HG02642 (cell line): ENCODE measurements at regions not wholly inside any gene's neighbourhood (a gene's known extent, or its start where the extent isn't known, plus 50 kb on each side); places are given as distances from the start of the nearest gene placed in this dataset.

ENCODE experiments used
- ATAC-seq: cut with Tn5 transposase; IDR thresholded peaks from one replicate; pipeline ENCODE4 v1.9.1; 2021; ENCODE audit warnings: mild to moderate bottlenecking; ENCODE audit not compliant: unreplicated experiment, poor library complexity

DNA sequence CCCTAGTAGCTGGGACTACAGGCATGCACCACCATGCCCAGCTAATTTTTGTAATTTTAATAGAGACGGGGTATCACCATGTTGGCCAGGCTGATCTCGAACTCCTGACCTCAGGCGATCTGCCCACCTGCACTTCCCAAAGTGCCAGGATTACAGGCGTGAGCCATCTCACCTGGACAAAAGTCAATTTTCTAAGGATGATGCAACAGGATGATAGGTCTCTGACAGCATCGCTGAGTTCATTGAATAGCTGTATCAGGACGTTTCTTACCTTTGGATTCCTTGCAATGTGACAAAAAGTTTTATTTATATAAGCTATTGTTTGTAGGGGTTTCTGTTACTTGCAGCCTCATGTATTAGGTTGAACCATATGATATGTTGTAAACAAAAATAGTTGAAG lies 55.5 kb upstream of the PCED1B start:
- no peak for ATAC-seq

DNA sequence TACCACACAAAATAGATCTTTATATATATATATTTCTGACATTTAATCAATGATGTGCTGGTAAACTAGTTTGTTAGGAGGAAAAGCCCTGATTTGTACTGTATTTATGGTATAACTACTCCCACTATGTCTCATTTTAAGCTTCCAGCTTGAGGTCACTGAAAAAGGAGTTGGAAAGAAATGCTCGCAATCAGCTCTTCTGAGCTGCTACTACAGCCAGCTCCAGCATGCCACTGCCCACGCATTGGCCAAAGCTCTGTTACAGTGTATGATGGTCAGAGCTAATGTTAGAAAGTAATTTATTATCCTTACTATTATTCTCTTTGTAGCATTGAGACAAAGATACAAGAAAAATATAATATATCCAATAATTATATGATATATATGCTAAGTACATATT lies 55.0 kb upstream of the PCED1B start:
- no peak for ATAC-seq

DNA sequence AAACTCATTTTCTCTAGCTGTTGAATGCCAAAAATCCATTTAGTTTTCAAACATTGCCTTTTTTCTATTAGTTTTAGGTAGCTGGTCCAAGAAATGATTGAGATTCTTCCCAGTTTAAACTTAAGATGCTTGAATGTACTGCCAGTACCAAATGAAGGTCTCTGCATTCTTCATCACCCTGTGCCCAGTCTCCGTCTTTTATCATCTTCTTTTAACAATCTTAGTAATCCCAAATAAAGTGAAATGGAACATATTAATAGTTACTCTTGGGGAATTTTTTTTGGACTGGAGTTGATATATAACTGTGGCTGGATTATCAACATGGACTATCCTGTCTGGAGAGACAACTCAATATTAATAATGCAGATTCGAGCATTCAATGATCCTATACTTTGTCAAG lies 54.1 kb upstream of the PCED1B start:
- ATAC-seq = no peak

DNA sequence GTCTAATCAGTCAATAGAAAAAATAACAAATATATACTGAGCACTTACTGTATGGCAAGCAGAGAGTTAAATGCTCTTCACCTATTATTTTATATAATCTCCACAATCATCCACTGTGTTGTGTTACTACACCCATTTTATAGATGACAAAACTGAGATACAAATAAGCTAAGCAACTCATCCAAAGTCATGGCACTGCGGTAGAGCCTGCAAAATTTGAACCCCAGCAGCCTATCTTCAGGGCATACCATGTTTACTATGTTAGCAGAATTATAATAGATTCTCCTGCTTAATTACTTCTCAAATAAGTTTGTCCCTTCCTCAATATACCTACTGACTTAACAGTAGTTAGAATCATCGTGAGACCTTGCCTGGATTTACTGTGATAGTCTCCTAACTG lies 53.6 kb upstream of the PCED1B start:
- ATAC-seq = no peak

DNA sequence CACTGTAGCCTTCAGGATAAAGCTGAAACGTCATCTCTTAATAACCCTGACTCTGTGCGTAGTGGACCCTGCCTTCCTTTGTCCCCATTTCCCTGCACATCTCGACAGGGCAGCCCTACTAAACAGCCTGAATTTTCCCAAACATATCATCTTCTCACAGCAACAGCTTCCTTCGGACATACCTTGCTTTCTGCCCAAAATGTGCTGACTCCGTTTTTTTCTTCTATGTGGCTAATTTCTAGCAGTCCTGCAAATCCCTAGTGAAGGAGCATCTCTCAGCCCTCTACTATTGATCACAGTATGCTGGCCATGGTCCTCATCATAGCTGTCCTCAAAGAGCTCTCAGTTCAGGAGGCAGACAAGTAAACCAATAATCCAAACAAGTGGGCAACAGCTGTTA lies 53.1 kb upstream of the PCED1B start:
- no peak for ATAC-seq
